H1 (cell line): ENCODE measurements at regions not wholly inside any gene's neighbourhood (a gene's known extent, or its start where the extent isn't known, plus 50 kb on each side); places are given as distances from the start of the nearest gene placed in this dataset.

Experiments
- CTCF ChIA-PET: fragments of 300-600 bp; sonication (Branson Sonifier 250); formaldehyde crosslinking; loops from one replicate; lab custom pipeline; 2021; ENCODE audit not compliant: partially characterized antibody; lab: Charles Lee
- POLR2A ChIA-PET: fragments of 300-600 bp; sonication (Branson Sonifier 250); formaldehyde crosslinking; loops from one replicate; lab custom pipeline; 2021; ENCODE audit warnings: inconsistent platforms; ENCODE audit not compliant: partially characterized antibody; lab: Charles Lee
- DNase-seq, 2 experiments: peaks; one replicate each; pipeline versions ENCODE4 v3.0.0 to v3.0.0-alpha.2; 2010 to 2022; ENCODE audit warnings: low spot score in 2 of 2, low read depth in 1 of 2, mixed read lengths in 1 of 2
- FAIRE-seq: peaks from 2 replicates; lab custom pipeline; 2011; peaks lifted over from hg19 to GRCh38; lab: Jason Lieb, UNC
- H2AFZ ChIP-seq: 2 replicates; pipeline ENCODE4 v1.8.1; 2012; ENCODE audit warnings: low read length, inconsistent platforms
- H2AK5ac ChIP-seq: 2 replicates; pipeline ENCODE4 v1.6.1; 2013; ENCODE audit warnings: low read depth, low read length
- H2BK120ac ChIP-seq: replicated peaks from 2 replicates; pipeline ENCODE3; 2013; ENCODE audit warnings: low read depth, low read length, inconsistent platforms
- H2BK12ac ChIP-seq: 2 replicates; pipeline ENCODE4 v1.6.1; 2013; ENCODE audit warnings: low read depth, low read length
- H2BK15ac ChIP-seq: 2 replicates; pipeline ENCODE4 v1.6.1; 2013; ENCODE audit warnings: low read length
- H2BK20ac ChIP-seq: 2 replicates; pipeline ENCODE4 v1.6.1; 2013; ENCODE audit warnings: low read length
- H2BK5ac ChIP-seq: 2 replicates; pipeline ENCODE4 v1.6.1; 2013; ENCODE audit warnings: low read depth, low read length
- H3K14ac ChIP-seq: 2 replicates; pipeline ENCODE4 v1.6.1; 2013; ENCODE audit warnings: inconsistent platforms; ENCODE audit not compliant: insufficient read length
- H3K18ac ChIP-seq: 2 replicates; pipeline ENCODE4 v1.6.1; 2013; ENCODE audit warnings: low read length; ENCODE audit errors: extremely low read depth
- H3K23ac ChIP-seq: 2 replicates; pipeline ENCODE4 v1.6.1; 2013; ENCODE audit warnings: inconsistent platforms; ENCODE audit not compliant: insufficient read length
- H3K23me2 ChIP-seq: 2 replicates; pipeline ENCODE4 v1.6.1; 2013; ENCODE audit warnings: low read depth, low read length
- H3K27ac ChIP-seq: 2 replicates; pipeline ENCODE4 v1.6.1; 2011; ENCODE audit warnings: low read depth, low read length, inconsistent platforms
- H3K27me3 ChIP-seq, 4 experiments: replicated peaks in 1 of 4; 1 replicate in 1 of 4; 2 replicates in 3 of 4; pipeline versions ENCODE4 v1.6.1 to v1.8.1; 2011 to 2013; ENCODE audit warnings: low read length in 3 of 4, mild to moderate bottlenecking in 3 of 4, inconsistent platforms in 2 of 4, mixed read lengths in 2 of 4, moderate library complexity in 1 of 4; ENCODE audit not compliant: control insufficient read depth in 3 of 4, insufficient read depth in 3 of 4; ENCODE audit errors: extremely low read depth in 1 of 4
- H3K36me3 ChIP-seq, 4 experiments: 2 replicates each; pipeline versions ENCODE4 v1.6.1 to v1.8.1; 2011 to 2013; ENCODE audit warnings: mild to moderate bottlenecking in 4 of 4, low read length in 3 of 4, moderate library complexity in 2 of 4, control low read depth in 1 of 4, inconsistent platforms in 1 of 4; ENCODE audit not compliant: insufficient read depth in 4 of 4, control insufficient read depth in 2 of 4
- H3K4ac ChIP-seq: replicated peaks from 2 replicates; pipeline ENCODE3; 2013; ENCODE audit warnings: low read length, low read depth, mixed read lengths, inconsistent platforms; ENCODE audit not compliant: insufficient read length
- H3K4me1 ChIP-seq, 4 experiments: replicated peaks in 1 of 4; 1 replicate in 1 of 4; 2 replicates in 3 of 4; pipeline versions ENCODE4 v1.6.1 to v1.8.1; 2011 to 2013; ENCODE audit warnings: low read length in 3 of 4, inconsistent platforms in 2 of 4, mixed read lengths in 1 of 4; ENCODE audit not compliant: insufficient read depth in 4 of 4, control insufficient read depth in 3 of 4
- H3K4me2 ChIP-seq, 2 experiments: 2 replicates each; pipeline versions ENCODE4 v1.6.1 to v1.8.1; 2011 to 2013; ENCODE audit warnings: low read depth in 2 of 2, low read length in 2 of 2, control low read depth in 1 of 2, inconsistent platforms in 1 of 2, mild to moderate bottlenecking in 1 of 2; ENCODE audit not compliant: insufficient read depth in 1 of 2
- H3K4me3 ChIP-seq, 4 experiments: fragments of 200-600, 300-600 bp in 1 of 4; sonication (generic), shearing (Covaris generic), sonication (Bioruptor Twin) in 1 of 4; 2 replicates each; pipeline versions ENCODE4 v1.5.1 to v1.8.1; 2011 to 2016; ENCODE audit warnings: low read length in 4 of 4, low read depth in 3 of 4, control low read depth in 2 of 4, inconsistent platforms in 2 of 4, mild to moderate bottlenecking in 2 of 4, mixed read lengths in 1 of 4, moderate library complexity in 1 of 4; ENCODE audit not compliant: insufficient read depth in 2 of 4; ENCODE audit errors: extremely low read depth in 1 of 4
- H3K56ac ChIP-seq: replicated peaks from 2 replicates; pipeline ENCODE3; 2013; ENCODE audit warnings: low read depth, mild to moderate bottlenecking, mixed read lengths, low read length, inconsistent platforms; ENCODE audit not compliant: insufficient read length
- H3K79me1 ChIP-seq: 2 replicates; pipeline ENCODE4 v1.6.1; 2013; ENCODE audit warnings: low read depth, low read length, control low read depth
- H3K79me2 ChIP-seq, 2 experiments: 2 replicates each; pipeline versions ENCODE4 v1.6.1 to v1.8.1; 2012 to 2013; ENCODE audit warnings: low read length in 2 of 2, mild to moderate bottlenecking in 2 of 2, inconsistent platforms in 1 of 2; ENCODE audit not compliant: insufficient read depth in 2 of 2, control insufficient read depth in 1 of 2
- H3K9ac ChIP-seq, 4 experiments: replicated peaks in 1 of 4; 1 replicate in 1 of 4; 2 replicates in 3 of 4; pipeline versions ENCODE4 v1.6.1 to v1.8.1; 2011 to 2013; ENCODE audit warnings: low read depth in 3 of 4, low read length in 3 of 4, control low read depth in 2 of 4, mild to moderate bottlenecking in 2 of 4, moderate library complexity in 2 of 4, inconsistent platforms in 1 of 4; ENCODE audit errors: extremely low read depth in 1 of 4
- H3K9me3 ChIP-seq, 2 experiments: 2 replicates each; pipeline versions ENCODE4 v1.6.1 to v1.8.1; 2012 to 2013; ENCODE audit warnings: mild to moderate bottlenecking in 2 of 2, moderate library complexity in 2 of 2, control low read depth in 1 of 2, inconsistent platforms in 1 of 2, low read depth in 1 of 2, low read length in 1 of 2, mixed read lengths in 1 of 2; ENCODE audit not compliant: insufficient read depth in 2 of 2
- H4K20me1 ChIP-seq, 2 experiments: replicated peaks in 1 of 2; 2 replicates each; pipeline versions ENCODE3 to v1.8.1; 2011 to 2013; ENCODE audit warnings: inconsistent platforms in 2 of 2, low read length in 2 of 2, mild to moderate bottlenecking in 1 of 2; ENCODE audit not compliant: insufficient read depth in 2 of 2, control insufficient read depth in 1 of 2
- H4K5ac ChIP-seq: 2 replicates; pipeline ENCODE4 v1.6.1; 2013; ENCODE audit warnings: low read length, low read depth, mixed read lengths, inconsistent platforms; ENCODE audit not compliant: insufficient read length
- H4K8ac ChIP-seq: 2 replicates; pipeline ENCODE4 v1.8.0; 2013; ENCODE audit warnings: mild to moderate bottlenecking, moderate library complexity, low read length, inconsistent platforms; ENCODE audit not compliant: insufficient read depth; ENCODE audit errors: extremely low read depth
- H4K91ac ChIP-seq: replicated peaks from 2 replicates; pipeline ENCODE3; 2013; ENCODE audit warnings: low read length, mixed read lengths, inconsistent platforms; ENCODE audit not compliant: insufficient read length
- CTCF ChIP-seq, 3 experiments: IDR thresholded peaks; 1 replicate in 2 of 3; 2 replicates in 1 of 3; pipeline versions ENCODE4 v1.5.1 to v1.6.1; 2011; ENCODE audit warnings: low read length in 3 of 3, mild to moderate bottlenecking in 3 of 3, inconsistent platforms in 2 of 3, low read depth in 1 of 3, moderate library complexity in 1 of 3; ENCODE audit not compliant: insufficient read depth in 1 of 3; ENCODE audit errors: control extremely low read depth in 1 of 3
- SRF ChIP-seq: IDR thresholded peaks from 2 replicates; pipeline ENCODE4 v1.6.1; 2011; ENCODE audit warnings: mild to moderate bottlenecking, low read depth, low read length, moderate library complexity
- TBP ChIP-seq: IDR thresholded peaks from 2 replicates; pipeline ENCODE4 v1.6.1; 2011; ENCODE audit warnings: low read depth, low read length, improper control_type of control experiment
- WGBS, 2 experiments: shearing (Covaris generic) in 1 of 2; methylation state at CpG; one replicate each; pipeline versions ENCODE4 v1.1.6 to v1.1.7; 2013 to 2015; ENCODE audit warnings: low lambda C conversion rate in 2 of 2, mixed read lengths in 2 of 2, inconsistent platforms in 1 of 2, low coverage in 1 of 2, missing lambda C conversion rate in 1 of 2; ENCODE audit not compliant: insufficient replicate concordance in 2 of 2, insufficient coverage in 1 of 2, insufficient read length in 1 of 2; ENCODE audit errors: extremely low coverage in 1 of 2, missing lambda C conversion rate in 1 of 2; 5-methylcytosine and 5-hydroxymethylcytosine counted together

- DNase-seq = no peak
- no peaks in the 10 kb centered on the region for H3K27me3 ChIP-seq
These were observed 214.8 kb downstream of the ISL1 start for GRCh38 chr5:51598026-51598425.

More at GRCh38 chr5:51598026-51598425, 214.8 kb downstream of the ISL1 start:
- FAIRE-seq = no peak
- no peak overlapping the region for H3K27ac ChIP-seq
- ChIA-PET POLR2A (no interaction called here), CTCF (interaction anchor here (0.6 kb wide), 1 partner anchor 797 kb away, joined by 3 read pairs; no protein-coding TSS in a partner anchor)
- no peaks in the 10 kb centered on the region for H3K23me2 ChIP-seq
- no peak overlapping the region for H2BK20ac ChIP-seq
- no peak overlapping the region for H3K4ac ChIP-seq
- H4K8ac ChIP-seq = no peak overlapping the region
- H2AK5ac ChIP-seq = no peak overlapping the region
- no peak overlapping the region for H3K14ac ChIP-seq
- no peak overlapping the region for H3K9ac ChIP-seq
- H4K20me1 ChIP-seq = no peaks in the 10 kb centered on the region
- TF ChIP-seq TBP (no peak), CTCF (IDR thresholded peaks at IDR 0.05; ENCODE audit: control extremely low read depth in 1 of 3, insufficient read depth in 1 of 3, low read depth in 1 of 3, low read length in 3 of 3) (no peak), SRF (no peak)
- no peak overlapping the region for H2BK120ac ChIP-seq
- no peaks in the 10 kb centered on the region for H3K36me3 ChIP-seq
- H3K4me3 ChIP-seq = no peak overlapping the region
- no peak overlapping the region for H3K23ac ChIP-seq
- no peaks in the 10 kb centered on the region for H3K79me2 ChIP-seq
- no peak overlapping the region for H4K91ac ChIP-seq
- no peaks in the 10 kb centered on the region for H3K9me3 ChIP-seq
- H2AFZ ChIP-seq = no peak overlapping the region
- no peak overlapping the region for H4K5ac ChIP-seq
- no peak overlapping the region for H3K4me2 ChIP-seq
- WGBS, 2 experiments = 50% methylated on average over 2 of the region's 2 CpGs; no CpG with 5 or more reads in 1 of the 2 experiments
- no peaks in the 10 kb centered on the region for H3K79me1 ChIP-seq
- no peak overlapping the region for H2BK5ac ChIP-seq
- H3K4me1 ChIP-seq = no peaks in the 10 kb centered on the region
- no peak overlapping the region for H2BK15ac ChIP-seq
- no peak overlapping the region for H2BK12ac ChIP-seq
- H3K18ac ChIP-seq = no peak overlapping the region
- no peak overlapping the region for H3K56ac ChIP-seq
